DMS114 treated with DMSO at 0.1 percent for 48 hours (cell line): ENCODE measurements at regions not wholly inside any gene's neighbourhood (a gene's known extent, or its start where the extent isn't known, plus 50 kb on each side); places are given as distances from the start of the nearest gene placed in this dataset.

ENCODE experiments used
- DNase-seq: peaks from one replicate; lab custom pipeline; 2025; ENCODE audit not compliant: unreplicated experiment; lab: John Stamatoyannopoulos, UW

DNA sequence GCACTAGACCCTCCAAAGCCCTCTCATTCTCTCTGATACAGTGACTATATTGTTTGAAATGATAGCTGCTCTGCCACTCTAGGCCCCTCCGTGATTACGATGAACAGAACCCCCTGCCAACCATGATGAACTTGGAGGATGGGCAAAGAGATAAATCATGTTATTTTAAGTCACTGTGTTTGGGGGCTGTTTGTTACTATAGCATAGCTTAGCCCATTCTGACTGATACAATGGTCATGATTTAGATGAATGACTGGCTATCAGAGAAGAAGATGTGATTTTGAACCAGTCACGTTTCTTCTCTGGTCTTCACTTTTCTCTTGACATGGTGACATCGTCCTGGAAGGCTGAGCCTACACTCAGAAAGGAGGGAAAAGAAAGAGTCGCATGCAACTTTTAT lies 95.4 kb upstream of the HABP2 start:
- no peak for DNase-seq

DNA sequence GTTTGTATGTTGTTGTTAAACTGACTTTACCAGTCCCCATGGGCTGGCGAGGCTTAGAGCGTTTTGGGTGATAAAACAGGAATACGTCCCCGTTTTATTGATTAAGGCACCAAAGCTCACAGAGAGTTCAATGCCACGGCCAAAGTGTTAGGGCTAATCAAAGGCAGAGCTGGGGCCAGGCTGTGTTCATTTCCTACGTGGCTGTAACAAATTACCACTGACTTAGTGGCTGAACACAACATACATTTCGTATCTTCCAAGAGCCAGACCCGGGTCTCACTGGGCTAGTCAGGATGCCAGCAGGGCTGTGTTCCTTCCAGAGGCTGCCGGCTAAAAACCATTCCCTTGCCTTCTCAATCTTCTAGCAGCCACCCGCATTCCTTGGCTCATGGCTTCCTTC lies 94.4 kb upstream of the HABP2 start:
- DNase-seq: no peak

DNA sequence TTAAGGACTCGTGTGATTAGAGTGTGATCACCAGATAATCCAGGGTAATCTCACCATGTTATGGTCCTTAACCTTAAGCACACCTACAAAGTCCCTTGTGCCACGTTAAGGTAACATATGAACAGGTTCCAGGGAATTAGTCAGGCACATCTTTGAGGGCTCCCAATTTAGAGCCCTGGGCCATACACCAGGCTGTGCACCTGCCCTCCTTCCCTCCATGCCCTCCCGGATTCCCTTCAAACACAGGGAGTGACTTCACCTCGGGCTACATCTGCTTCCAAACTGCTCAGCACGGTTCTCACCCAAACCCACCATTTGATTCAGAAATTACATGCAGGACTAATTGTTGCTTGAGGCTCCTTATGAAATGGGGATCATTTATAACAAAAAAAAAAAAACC lies 93.9 kb upstream of the HABP2 start:
- no peak for DNase-seq

DNA sequence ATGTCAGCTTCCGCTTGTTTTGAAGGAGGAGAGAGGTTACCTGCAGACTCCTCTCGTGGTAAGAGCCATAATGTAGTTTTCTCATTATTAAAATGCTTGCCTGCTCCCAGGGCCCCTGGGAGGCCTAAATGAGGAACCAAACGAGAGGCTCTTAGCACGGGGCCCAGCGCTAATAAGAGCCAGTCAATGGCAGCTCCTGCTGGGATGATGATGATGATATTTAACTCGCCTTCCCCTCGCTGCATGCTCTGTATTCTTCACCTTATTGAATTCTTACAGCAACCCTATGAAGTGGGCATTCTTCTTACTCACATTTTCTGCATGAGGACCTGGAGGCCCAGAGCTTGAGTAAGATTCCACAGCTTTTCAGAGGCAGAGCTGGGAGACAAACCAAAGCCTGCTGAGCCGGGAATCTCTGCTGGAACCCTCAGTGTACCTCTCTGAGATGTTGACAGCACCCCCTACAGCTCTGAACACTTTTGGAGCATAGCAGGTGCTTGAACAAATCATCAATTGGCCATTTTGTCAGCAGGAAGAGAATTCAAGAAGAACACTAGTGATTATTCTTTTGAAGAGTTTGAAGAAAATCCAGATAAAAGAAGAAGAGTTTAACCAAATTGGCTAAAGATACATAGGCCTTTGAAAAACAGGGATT lies 93.1 kb upstream of the HABP2 start:
- DNase-seq: no peak

DNA sequence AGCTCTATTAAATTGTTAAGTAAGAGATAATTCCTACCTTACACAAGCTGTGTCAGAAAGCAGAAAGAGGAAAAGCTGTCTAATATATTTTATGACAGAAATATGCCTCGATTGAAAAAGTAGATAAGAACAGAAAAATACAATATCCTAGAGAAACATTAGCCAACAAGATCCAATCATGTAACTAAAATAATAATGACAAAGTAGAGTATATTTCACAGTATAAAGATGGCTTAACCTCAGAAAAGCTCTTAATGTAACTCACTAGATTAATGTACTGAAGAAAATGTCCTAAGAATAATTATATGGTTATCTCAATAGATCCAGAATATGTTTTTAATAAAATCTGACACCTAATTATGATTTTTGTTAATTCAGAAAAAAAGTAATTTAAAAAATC lies 89.8 kb upstream of the HABP2 start:
- DNase-seq: no peak

DNA sequence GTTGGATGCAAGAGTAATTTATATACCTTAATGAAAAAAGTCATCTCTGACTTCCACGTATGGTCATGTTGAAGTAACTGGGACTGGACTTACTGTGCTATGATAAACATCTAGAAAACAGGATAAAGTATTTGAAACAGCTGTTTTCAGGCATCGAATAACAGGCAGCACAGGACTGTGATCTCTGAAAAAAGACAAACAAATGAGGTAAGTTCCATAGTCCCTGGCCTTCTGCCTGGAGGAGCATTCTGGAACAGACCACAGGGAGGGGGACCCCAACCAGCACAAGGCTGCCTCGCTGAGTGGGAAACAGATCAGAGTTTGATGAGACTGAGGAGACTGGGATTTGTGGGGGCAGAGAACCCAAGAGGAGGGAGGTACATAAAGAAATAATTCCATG lies 89.1 kb upstream of the HABP2 start:
- no peak for DNase-seq

DNA sequence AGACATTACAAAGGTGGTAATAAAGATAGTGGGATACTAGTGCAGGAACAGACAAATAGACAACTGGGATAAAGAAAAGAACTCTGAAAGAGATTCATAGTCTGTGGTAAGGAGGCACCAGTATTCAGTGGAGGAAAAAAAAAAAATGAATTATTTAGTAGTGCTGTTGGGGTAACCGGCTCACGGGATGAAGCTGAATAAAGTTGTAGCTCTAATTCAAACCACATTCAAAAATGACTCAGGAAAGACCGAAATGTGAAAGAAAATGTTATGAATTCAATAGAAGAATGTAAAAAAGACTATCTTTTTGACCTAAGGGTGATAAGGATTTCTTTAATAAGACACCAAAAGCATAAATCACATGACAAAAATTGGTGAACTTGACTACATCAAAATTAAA lies 83.1 kb upstream of the HABP2 start:
- DNase-seq: no peak

DNA sequence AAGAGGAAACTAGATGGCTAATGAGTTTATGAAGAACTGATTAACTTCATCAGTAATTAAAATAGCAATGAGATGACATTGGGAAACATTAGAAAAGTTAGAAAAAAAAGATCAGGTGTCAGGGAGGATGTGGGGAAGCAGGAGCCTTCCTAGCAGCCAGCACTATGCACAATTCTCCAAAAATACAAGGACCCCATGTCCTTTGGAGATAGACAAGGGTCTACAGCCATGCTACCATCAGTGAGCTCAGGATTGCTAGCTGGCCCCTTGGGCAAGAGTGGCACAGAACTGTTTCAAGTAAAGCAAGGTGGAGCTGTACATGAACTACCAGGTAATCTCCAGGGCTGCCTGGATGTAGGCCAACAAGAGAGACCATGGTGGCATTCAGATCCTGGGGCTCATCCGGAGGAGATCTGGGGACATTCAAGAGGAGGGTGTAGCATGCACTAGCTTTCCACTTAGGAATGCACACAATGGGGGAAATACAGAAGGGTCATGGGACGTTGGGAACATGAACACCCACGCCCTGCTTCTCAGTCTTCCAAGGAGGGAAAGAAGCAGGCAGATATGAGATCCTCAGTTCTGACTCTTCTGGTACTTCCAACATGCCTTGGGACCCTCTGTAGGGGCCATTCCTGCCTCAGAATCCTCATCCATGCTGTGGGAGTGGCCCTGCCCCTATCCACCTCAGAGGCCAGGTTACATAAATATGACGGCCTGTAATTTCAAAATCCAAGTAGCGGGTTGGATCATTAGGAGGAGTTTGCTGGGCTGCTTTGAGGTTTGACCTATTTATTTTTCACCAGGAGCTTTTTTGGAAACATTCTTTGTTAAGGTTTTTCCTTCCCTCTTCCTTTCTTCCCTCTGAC lies 82.2 kb upstream of the HABP2 start:
- no peak for DNase-seq

DNA sequence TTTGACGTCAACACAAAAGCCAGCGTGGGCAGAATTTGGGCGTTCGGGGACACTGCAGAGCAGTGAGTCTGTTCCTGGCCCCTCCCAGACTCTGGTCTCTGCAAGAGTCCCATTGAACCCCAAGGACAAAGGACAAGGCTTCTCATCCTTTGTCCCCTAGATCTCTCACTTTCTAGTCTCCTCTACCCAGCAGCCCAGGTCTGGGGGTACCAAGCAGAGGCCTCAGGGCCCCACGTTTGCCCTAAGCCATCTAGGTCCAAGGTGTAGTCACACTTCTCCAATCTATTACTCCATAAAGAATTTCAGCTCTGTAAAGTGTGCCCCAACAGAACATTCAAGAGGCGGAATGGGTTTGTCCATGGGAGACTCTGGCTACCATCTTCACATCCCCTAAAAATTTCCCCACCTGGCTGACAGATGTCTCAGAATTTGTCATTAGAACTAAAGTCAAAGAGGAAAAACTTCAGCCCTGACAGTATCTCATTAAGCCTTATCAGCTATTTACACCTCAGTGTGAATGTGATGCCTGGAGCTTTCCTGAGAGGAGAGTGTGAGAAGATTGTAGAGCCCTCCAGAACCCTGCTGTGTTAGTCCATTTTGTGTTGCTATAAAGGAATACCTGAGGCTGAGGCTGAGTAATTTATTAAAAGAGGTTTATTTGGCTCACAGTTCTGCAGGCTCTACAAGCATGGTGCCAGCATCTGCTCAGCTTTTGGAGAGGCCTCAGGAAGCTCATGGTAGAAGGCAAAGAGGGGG lies 81.4 kb upstream of the HABP2 start:
- DNase-seq: no peak

DNA sequence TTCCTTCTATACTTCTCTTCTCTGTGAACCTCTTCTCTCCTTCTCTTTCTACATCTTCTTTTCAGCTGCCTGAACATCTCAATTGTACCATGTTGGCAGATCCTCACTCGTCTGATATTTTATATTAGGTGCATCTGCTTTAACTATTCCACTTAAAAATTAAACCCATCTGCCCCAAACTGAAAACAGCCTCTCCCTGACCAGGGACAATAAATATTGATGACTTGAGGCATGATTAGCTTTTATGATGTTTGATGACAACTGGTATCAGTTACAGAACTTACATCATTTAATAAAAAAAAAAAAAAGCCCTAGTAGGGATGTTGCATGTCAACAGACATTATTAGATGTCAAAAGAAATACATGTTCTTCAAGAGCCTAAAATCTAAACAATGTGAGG lies 79.8 kb upstream of the HABP2 start:
- DNase-seq: no peak

DNA sequence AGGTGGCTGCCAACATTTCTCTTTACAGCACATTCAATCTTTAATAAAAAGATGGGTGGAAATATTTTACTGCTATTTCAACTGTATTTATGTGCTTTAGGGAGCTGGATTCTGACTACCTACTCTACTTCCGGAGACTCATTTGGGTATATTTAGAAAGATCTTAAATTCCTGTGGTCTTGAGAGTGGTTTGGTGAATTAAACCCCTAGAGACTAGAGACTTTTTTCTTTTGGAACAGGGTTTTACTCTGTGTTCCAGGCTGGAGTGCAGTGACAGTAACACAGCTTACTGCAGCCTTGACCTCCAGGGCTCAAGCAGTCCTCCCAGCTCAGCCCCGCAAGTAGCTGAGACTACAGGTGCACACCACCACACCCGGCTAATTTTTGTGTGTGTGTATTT lies 79.0 kb upstream of the HABP2 start:
- no peak for DNase-seq

DNA sequence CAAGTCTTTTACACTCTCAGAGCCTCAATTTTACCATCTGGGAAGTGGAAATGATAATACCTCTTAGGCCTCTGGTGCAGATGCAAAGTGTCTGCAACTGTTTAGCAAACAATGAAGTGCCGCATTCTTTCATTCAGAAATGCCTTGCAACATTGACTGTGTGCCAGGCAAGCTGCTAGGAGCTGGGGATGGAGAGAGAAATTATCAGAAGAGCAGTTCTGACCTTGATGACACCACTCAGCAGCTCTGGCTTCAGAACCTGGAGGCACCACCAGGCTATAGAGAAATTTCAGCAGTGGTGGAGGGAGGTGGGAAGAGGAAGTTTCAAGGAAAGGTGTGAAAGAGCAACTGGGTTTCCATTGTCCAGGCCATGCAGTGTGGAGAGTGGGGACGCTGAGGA lies 78.1 kb upstream of the HABP2 start:
- DNase-seq: no peak

DNA sequence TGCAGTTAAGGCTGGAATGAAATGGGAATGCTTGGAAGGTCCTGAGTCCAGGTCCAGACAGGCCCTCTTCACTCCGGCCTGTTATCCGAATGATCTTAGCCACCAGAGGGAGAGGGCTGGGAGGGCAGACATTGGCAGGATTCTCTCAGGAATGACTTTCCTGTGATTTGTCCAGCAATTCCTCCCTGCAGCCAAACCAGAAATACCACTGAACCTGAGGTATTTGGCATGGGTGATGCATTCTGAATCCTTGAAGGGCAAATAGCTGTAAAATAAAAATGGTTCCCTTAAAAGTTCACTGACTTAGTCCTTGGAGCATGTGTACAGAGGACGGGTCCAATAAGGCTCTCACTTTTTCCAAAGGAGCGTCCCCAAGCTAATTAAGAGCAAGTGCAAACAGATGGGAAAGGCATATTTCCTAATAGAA lies 77.5 kb upstream of the HABP2 start:
- DNase-seq: no peak

DNA sequence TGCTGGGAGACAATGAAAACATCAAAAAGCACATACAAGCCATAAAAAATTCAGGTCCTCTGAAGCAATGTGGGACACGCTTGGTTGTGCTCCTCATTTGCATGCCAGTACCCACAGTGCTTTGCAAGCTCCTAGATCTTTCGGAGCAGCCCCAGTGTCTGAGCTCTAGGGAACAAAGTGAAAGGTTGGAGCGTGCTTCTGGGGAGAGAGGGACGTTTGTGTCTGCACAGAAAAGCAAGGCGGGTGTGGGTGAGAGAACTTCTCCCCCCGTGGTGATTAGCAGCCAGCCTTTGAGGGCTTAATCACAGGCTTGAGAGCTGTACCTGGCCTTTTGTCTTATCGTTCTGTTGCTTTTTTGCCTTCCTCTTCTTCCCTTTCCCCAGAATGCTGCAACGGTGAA lies 76.7 kb upstream of the HABP2 start:
- no peak for DNase-seq

DNA sequence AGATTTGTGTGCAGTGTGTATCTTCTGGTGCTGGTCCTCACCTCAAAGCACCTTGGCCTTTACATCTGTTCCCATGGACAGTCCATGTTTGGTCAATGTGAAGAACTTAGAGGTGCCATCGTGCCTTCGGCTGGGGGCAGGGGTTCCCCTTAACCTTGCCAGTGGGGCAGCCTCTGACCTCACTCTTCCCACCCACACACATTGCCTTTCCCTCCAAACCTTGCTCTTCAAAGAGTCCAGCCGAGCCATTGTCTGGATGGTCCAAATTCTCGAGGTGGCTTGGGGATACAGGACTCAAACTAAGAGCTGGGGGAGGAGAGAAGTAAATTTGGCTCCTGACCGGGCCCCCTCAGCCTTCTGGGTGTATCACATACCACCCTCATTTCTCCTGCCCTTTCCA lies 76.2 kb upstream of the HABP2 start:
- no peak for DNase-seq

DNA sequence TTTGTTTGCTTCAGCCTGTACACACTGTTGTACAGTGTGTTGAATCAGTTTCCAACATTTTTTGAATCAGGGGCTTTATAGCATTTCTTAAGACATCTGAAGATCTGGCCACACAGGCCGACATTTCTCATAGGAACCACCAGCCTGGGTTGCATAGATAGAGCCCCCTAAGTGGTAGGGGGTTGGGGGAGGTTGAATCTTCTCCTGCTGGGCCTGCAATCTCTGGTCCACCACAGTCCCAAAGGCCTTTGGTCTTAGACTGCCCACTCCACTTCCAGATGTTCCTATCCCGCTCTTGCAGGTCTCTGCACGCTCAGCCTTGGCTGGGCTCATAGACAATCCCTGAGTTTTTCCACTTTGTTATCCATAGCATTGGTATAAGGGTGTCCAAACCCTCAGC lies 75.4 kb upstream of the HABP2 start:
- no peak for DNase-seq

DNA sequence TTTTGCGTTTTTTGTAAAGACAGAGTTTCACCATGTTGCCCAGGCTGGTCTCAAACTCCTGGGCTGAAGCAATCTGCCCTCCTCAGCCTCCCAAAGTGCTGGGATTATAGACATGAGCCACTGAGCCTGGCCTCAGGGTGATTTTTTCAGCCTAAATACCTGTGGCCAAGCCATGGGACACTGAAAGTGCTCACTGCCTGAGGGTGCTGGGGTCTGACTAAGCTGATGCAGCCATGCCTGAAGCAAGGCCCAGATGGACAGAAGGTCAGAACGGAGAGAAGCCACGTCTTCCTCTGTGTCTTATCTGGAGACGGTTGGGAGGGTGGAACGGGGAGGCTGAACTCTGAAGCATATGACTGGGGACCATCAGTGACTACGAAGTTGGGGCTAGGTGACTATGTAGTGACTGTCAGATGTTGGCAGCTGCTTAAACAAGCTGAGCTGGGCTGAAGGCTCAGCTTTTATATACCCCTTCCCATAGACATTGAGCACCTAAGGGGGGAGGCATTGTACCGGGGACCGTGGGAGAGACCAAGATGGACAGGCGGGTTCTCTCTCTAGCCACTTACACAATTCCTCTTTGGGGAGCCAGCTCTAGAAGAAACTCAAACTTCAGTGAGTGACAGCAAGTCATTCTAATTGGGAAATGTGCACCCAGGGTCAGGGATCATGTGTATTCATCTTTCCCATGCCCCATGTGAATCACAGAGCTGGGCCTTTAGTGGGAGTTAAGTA lies 73.3 kb upstream of the HABP2 start:
- DNase-seq: no peak

DNA sequence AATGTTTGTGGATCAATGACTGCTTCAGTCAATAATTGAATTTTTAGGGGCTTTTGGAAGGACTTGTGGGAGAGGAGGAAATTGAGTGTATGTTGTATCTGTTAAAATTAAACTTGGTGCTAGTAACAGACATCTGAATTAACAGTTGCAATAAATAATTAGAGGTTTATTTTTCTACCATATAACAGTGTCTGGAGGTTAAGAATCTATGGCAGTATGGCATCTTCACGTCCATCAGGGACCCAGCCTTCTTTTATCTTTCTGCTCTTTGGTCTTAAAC lies 72.8 kb upstream of the HABP2 start:
- DNase-seq: no peak

DNA sequence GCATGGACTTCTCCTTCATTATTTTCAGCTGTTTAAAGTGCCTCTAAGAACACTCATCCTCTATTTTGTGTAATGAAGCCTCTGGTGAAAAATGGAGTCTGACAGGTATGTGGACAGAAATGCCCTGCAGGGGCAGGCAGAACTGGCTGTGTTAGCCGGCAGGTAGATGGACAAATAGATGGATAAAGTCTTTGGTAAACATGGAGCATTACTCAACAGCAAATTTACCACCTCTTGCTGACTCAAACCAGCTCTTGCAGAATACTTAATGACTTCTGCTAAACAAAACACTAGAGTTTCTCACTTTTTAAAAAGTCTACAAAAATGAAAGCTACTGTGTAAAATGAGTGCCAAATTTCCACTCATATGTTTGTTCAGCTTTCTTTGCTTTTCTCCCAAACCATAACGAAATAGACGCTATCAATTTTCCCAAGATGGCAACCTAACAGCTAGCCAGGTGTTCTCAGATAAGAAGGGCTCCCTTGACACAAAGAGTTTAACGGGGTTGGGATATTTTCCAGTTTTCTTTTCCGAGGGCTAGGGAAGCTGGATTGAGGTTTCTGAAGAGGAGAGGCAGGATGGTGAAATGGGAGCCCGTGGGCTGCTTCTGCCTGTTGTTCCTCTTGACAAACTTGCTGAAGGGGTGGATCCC lies 71.9 kb upstream of the HABP2 start:
- DNase-seq: no peak

DNA sequence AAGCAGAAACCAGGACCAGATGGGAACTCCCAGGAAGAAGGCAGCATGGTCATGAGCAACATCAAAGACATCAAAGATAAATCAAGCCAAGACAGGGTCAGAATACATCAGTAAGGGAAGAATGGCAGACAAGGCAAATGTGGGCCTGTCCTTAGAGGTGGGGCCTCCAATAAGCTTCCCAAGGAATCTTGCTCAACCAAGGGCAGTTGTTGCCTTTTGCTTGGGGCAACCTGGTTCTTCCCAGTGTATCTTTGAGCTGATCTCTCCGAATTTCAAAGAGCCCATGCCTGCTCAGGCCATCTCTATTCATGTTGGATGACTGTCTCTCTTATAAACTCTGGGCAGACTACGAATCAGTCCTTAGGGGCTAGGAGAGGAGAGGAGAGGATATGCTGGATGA lies 68.4 kb upstream of the HABP2 start:
- DNase-seq: no peak

DNA sequence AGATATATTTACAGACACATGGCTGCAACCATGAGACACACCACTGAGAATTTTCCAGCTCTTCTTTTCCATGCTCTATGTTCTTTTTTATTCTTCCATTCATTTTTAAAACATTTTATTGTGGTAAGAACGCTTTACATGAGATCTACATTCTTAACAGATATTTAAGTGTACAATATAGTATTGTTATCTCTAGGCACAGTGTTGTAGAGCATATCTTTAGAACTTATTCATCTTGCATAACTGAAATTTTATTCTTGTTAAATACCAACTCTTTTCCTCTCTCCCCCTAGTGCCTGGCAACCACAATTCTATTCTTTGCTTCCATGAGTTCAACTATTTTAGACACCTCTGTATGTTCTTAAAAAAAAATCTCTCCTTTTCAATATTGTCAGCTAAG lies 67.1 kb upstream of the HABP2 start:
- DNase-seq: no peak
